ENCODE measurements at regions not wholly inside any gene's neighbourhood (a gene's known extent, or its start where the extent isn't known, plus 50 kb on each side); places are given as distances from the start of the nearest gene placed in this dataset.
A peak's percentile ranks its signal among the peaks of the same experiment; 100 is the strongest.

- no peak overlapping the region for H3K27ac ChIP-seq (ENCODE audit: low read depth, low read length, poor library complexity, severe bottlenecking)
- H3K9me2 ChIP-seq (ENCODE audit: low read depth, low read length) = no peaks in the 10 kb centered on the region
- H3K36me3 ChIP-seq (ENCODE audit: insufficient read depth, low read length) = peaks cover 14% of the 10 kb centered on the region; the same call in 1 of the 2 replicates
- no peaks in the 10 kb centered on the region for H3K27me3 ChIP-seq (ENCODE audit: insufficient read depth, low read length)
- H3K9me3 ChIP-seq (ENCODE audit: low read length) = peaks cover 11% of the 10 kb centered on the region
- H2AFZ ChIP-seq (ENCODE audit: low read length) = no peak overlapping the region
- H3K9ac ChIP-seq (ENCODE audit: low read length) = no peak overlapping the region
- no peak overlapping the region for H3K4me3 ChIP-seq (ENCODE audit: low read depth, low read length, poor library complexity, severe bottlenecking)
- no peaks in the 10 kb centered on the region for H4K20me1 ChIP-seq (ENCODE audit: insufficient read depth, low read length)
- no peak overlapping the region for H3K4me2 ChIP-seq (ENCODE audit: low read length)
- H3F3A ChIP-seq (ENCODE audit: insufficient read depth, low read length) = no peaks in the 10 kb centered on the region
- peaks cover 26% of the 10 kb centered on the region for H3K4me1 ChIP-seq (ENCODE audit: insufficient read depth, low read length, severe bottlenecking)
- H3K79me2 ChIP-seq (ENCODE audit: insufficient read depth, low read length) = no peaks in the 10 kb centered on the region
- TF ChIP-seq CTCF (IDR thresholded peaks at IDR 0.05; ENCODE audit: low read length) (peak; percentile 66), EZH2 (IDR thresholded peaks at IDR 0.05; ENCODE audit: borderline replicate concordance, low read length) (no peak)
Observed at GRCh38 chr15:69749797-69750196, 297.2 kb downstream of the RPLP1 start.

GRCh38 chr15:69750253-69750652, 297.6 kb downstream of the RPLP1 start:
- H3K4me2 ChIP-seq (ENCODE audit: low read length) = no peak overlapping the region
- H3K36me3 ChIP-seq (ENCODE audit: insufficient read depth, low read length) = peaks cover 14% of the 10 kb centered on the region; the same call in 1 of the 2 replicates
- no peaks in the 10 kb centered on the region for H4K20me1 ChIP-seq (ENCODE audit: insufficient read depth, low read length)
- no peaks in the 10 kb centered on the region for H3K79me2 ChIP-seq (ENCODE audit: insufficient read depth, low read length)
- H3K9ac ChIP-seq (ENCODE audit: low read length) = no peak overlapping the region
- H3K9me3 ChIP-seq (ENCODE audit: low read length) = peaks cover 11% of the 10 kb centered on the region
- H3K27ac ChIP-seq (ENCODE audit: low read depth, low read length, poor library complexity, severe bottlenecking) = no peak overlapping the region
- no peaks in the 10 kb centered on the region for H3F3A ChIP-seq (ENCODE audit: insufficient read depth, low read length)
- H3K27me3 ChIP-seq (ENCODE audit: insufficient read depth, low read length) = no peaks in the 10 kb centered on the region
- no peak overlapping the region for H3K4me3 ChIP-seq (ENCODE audit: low read depth, low read length, poor library complexity, severe bottlenecking)
- H3K4me1 ChIP-seq (ENCODE audit: insufficient read depth, low read length, severe bottlenecking) = peaks cover 27% of the 10 kb centered on the region
- TF ChIP-seq CTCF (IDR thresholded peaks at IDR 0.05; ENCODE audit: low read length) (no peak), EZH2 (IDR thresholded peaks at IDR 0.05; ENCODE audit: borderline replicate concordance, low read length) (no peak)
- H3K9me2 ChIP-seq (ENCODE audit: low read depth, low read length) = no peaks in the 10 kb centered on the region
- H2AFZ ChIP-seq (ENCODE audit: low read length) = no peak overlapping the region

- no peaks in the 10 kb centered on the region for H3K27me3 ChIP-seq (ENCODE audit: insufficient read depth, low read length)
- H3K4me2 ChIP-seq (ENCODE audit: low read length) = no peak overlapping the region
- H3K79me2 ChIP-seq (ENCODE audit: insufficient read depth, low read length) = no peaks in the 10 kb centered on the region
- H3F3A ChIP-seq (ENCODE audit: insufficient read depth, low read length) = no peaks in the 10 kb centered on the region
- H4K20me1 ChIP-seq (ENCODE audit: insufficient read depth, low read length) = no peaks in the 10 kb centered on the region
- peaks cover 11% of the 10 kb centered on the region for H3K9me3 ChIP-seq (ENCODE audit: low read length)
- H2AFZ ChIP-seq (ENCODE audit: low read length) = no peak overlapping the region
- peaks cover 36% of the 10 kb centered on the region for H3K4me1 ChIP-seq (ENCODE audit: insufficient read depth, low read length, severe bottlenecking)
- H3K9ac ChIP-seq (ENCODE audit: low read length) = no peak overlapping the region
- H3K4me3 ChIP-seq (ENCODE audit: low read depth, low read length, poor library complexity, severe bottlenecking) = no peak overlapping the region
- H3K9me2 ChIP-seq (ENCODE audit: low read depth, low read length) = no peaks in the 10 kb centered on the region
- TF ChIP-seq CTCF (IDR thresholded peaks at IDR 0.05; ENCODE audit: low read length) = no peak
- no peak for TF ChIP-seq EZH2 (IDR thresholded peaks at IDR 0.05; ENCODE audit: borderline replicate concordance, low read length)
- peaks cover 14% of the 10 kb centered on the region; the same call in 1 of the 2 replicates for H3K36me3 ChIP-seq (ENCODE audit: insufficient read depth, low read length)
- no peak overlapping the region for H3K27ac ChIP-seq (ENCODE audit: low read depth, low read length, poor library complexity, severe bottlenecking)
Observed at GRCh38 chr15:69751147-69751546, 298.5 kb downstream of the RPLP1 start.
